GM19025 (cell line): ENCODE measurements at regions not wholly inside any gene's neighbourhood (a gene's known extent, or its start where the extent isn't known, plus 50 kb on each side); places are given as distances from the start of the nearest gene placed in this dataset.

Experiments used
- ATAC-seq: cut with Tn5 transposase; IDR thresholded peaks from one replicate; pipeline ENCODE4 v1.9.1; 2021; ENCODE audit warnings: mild to moderate bottlenecking, low read depth, moderate library complexity; ENCODE audit not compliant: unreplicated experiment

DNA sequence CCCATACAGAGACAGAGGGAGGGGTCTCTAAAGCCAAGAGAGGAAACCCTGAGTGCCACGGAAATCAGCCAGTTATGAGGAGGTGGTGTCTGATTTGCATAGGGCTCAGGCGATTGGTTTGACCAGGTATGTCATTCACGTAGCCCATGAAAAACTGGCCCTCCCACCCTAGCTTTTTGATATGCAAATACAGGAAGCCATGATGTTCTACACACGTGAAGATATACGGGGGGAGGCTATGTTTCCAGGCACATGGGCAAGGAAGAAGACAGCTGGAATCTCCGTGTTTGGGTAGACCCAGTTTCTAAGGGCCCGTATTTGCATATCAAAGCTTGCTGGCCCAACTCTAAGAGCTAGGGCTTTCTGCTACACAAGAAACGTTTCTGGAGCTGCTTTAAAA, 717.8 kb upstream of the SEL1L start:
- no peak for ATAC-seq

- ATAC-seq, result no peak
Measured at GRCh38 chr14:82270286-82270685, 736.6 kb upstream of the SEL1L start.

GRCh38 chr14:82298811-82299210, 765.2 kb upstream of the SEL1L start:
- ATAC-seq, result no peak

GRCh38 chr14:82309199-82309598, 775.5 kb upstream of the SEL1L start:
- ATAC-seq, result no peak

GRCh38 chr14:82313889-82314288, 780.2 kb upstream of the SEL1L start:
- no peak for ATAC-seq

DNA sequence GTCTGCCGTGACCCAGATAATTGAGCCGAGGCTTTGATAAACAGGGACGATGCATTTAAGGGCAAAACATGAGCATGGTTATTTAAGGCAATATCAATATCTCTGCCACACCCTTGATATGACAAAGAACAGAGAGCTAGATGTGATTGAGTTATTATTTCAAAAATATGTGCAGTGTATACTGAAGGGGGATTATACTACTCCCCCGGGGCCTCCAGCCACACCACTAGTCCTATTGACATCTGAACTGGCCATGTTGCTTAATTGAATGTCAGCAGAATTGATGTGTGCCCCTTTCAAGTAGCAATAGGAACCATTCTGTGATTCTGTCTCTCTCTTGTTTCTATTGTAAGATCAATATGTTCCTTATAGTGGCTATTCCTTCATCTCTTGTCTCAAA, 794.8 kb upstream of the SEL1L start:
- ATAC-seq, result no peak

GRCh38 chr14:82341261-82341810, 807.7 kb upstream of the SEL1L start:
- no peak for ATAC-seq

DNA sequence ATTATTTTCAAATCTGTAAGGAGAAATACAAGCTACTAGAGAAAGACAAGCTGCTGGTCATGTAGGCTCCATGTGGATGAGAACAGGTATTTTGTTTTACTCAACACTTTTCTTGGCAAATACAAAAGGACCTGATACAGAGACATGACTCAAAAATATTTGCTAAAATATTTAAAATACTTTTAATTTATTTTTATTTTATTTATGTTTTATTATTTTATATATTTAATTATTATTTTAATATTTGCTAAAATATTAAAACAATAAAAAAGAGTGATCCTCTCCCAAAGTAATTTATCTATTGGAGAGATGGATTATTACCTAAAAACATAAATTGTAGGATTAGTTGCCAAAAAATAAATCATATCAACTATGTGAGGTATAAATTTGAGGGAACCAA, 808.9 kb upstream of the SEL1L start:
- no peak for ATAC-seq

DNA sequence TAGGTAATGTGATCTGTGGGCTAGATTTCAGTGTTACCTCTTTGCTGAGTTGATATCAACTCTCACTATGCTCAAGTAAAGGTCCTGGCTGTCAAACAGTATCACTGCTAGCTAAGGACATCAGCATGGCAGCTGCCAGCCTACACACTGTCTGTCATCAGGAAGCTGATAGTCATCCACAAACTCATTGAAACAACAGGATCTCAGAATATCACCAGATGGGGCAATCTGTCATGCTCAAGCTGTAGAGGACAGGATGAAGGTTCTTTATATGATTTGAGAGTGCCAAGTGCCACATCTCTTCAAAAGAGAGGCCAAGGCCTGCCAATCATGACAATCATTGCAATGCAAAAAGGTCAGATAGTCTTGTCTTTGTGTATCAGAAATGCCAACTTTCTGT, 811.5 kb upstream of the SEL1L start:
- ATAC-seq, result no peak

DNA sequence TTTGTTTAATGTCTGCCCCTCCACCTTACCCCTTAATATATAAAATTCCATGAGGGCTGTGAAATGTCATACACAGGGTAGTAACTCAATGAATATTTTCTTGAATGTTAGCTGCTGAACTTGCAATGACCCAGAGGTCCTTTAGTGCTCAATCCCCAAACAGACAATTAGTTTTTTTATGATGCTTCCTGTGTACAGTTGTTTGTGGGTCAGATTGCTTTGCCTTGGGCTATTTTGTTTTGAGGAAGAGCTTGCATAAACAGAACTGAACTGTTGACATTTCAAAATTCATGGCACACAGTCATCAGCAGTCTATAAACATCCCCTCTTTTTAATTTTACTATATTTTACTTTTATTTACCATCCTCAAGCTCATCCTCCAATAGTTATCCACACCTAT, 820.5 kb upstream of the SEL1L start:
- ATAC-seq, result no peak

DNA sequence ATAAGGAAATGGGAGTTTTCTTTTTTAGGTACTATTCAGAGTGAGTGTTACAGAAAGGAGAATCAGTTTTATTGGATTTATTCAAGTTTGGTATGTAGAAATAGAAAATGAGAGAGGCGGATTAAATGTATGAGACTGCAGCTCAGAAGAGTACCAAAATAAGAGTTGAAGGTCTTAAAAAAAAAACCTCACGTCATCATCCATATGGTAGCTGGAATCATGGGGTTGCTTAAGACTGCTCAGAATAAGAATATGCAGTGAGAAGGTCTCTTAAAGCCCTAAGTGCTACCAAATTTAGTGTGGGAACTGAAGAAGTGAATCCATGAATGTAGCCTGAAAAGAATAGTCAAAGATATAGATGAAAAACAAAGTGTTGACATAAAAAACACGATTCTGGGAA, 825.5 kb upstream of the SEL1L start:
- ATAC-seq, result no peak

DNA sequence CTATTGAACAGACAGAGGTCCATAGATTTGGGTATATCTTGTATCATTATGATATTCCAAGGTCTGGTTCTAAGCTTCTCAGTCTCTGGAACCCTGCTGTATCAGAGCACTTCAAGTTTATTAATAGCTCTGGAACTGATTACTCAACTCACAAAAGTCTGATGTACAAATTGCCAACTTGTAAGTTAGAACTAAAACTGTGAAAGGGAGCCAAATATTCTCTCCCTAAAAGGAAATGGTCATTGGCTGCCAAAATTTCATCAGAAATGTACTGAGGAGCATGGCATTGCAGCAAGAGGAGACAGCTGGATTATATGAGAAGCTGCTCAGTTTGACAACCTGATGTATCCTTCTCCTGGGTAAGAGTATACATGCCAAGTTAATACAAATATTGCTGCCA, 828.8 kb upstream of the SEL1L start:
- ATAC-seq, result no peak

GRCh38 chr14:82365471-82365870, 831.8 kb upstream of the SEL1L start:
- ATAC-seq, result no peak

GRCh38 chr14:82366803-82367202, 833.1 kb upstream of the SEL1L start:
- no peak for ATAC-seq

DNA sequence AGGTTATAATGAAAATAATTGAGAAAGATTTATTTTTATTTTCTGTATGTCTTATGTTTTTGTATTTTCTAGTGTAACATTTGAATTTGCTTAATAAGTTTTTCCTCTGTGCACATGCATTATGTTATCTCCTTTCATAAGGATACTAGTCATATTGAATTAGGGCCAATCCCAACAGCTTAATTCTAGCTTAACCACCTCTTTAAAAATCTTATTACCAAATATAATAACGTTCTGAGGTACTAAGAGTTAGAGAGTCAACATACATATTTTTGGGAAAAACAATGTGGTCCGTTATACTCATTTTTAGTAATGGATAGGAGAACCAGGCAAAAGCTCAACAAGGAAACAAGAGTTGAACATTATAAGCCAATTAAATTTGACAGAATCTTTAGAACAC, 845.6 kb upstream of the SEL1L start:
- no peak for ATAC-seq

- no peak for ATAC-seq
Measured at GRCh38 chr14:82385048-82385447, 851.4 kb upstream of the SEL1L start.

- ATAC-seq, result no peak
Measured at GRCh38 chr14:82387699-82388098, 854.0 kb upstream of the SEL1L start.

- ATAC-seq, result no peak
Measured at GRCh38 chr14:82388488-82388887, 854.8 kb upstream of the SEL1L start.

DNA sequence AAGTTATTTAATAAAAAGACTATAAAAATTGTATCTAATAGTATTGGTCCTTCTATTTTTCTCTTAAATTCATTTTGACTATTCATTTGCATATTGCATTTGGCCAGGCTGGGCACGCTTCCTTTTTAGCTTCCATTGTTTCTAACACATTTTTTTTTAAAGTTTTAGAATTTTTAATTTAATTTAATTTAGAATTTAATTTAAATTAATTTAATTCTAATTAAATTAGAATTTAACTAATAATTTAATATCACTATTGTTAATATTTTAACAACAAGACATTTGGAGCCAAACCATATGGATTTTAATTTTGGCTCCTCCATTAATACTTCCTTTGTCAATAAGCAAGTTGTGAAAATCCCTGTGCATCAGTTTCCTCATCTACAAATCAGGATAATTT, 856.9 kb upstream of the SEL1L start:
- ATAC-seq, result no peak

GRCh38 chr14:82394916-82395315, 861.3 kb upstream of the SEL1L start:
- ATAC-seq, result no peak

- ATAC-seq, result no peak
Measured at GRCh38 chr14:82398256-82398655, 864.6 kb upstream of the SEL1L start.

DNA sequence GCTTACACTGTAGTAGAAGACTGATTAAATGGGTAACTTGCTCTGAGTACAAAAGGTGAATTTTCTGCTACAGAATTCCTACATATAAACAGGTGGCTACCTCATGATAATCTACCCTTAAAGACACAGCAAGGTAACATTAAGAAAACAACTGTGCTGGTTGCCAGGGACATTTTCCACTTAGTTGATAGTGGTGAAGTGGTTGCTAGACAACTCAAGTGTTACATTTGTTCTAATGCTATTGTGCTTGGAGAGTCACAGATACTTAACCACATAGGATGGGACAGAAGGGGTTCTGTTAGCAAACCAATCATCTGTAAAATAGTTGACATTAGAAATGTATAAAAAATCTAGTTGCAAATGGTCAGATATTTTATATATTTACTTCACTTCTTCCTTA, 870.3 kb upstream of the SEL1L start:
- ATAC-seq, result no peak

GRCh38 chr14:82410064-82410463, 876.4 kb upstream of the SEL1L start:
- ATAC-seq, result no peak
